GM20000 (cell line): ENCODE measurements at regions not wholly inside any gene's neighbourhood (a gene's known extent, or its start where the extent isn't known, plus 50 kb on each side); places are given as distances from the start of the nearest gene placed in this dataset.
"Not testable (repeated sequence)": the region's sequence is repeated elsewhere in the genome, so short reads cannot be mapped to it uniquely, and the experiment has no call there.

Experiments
- DNase-seq: peaks from one replicate; pipeline ENCODE4 v3.0.0; 2012; ENCODE audit warnings: low spot score
- CTCF ChIP-seq: IDR thresholded peaks from 2 replicates; pipeline ENCODE4 v1.5.1; 2012; ENCODE audit warnings: mild to moderate bottlenecking, control low read depth; ENCODE audit errors: extremely low read depth, missing control alignments

DNA sequence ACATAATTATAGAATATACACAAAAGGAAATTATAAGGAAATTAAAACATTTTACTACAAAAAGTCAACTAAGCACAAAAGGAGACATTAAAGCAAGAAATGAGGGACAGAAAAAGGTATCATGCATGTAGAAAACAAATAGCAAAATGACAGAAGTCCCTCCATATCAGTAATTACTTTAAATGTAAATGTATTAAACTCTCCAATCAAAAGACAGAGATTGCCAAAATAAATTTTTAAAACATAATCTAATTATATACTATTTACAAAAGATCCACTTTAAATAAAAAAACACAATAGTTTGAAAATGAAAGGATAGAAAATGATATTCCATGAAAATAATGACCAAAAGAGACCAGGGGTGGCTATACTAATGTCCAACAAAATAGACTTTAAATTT lies 123.7 kb downstream of the MEX3B start:
- no peak for TF ChIP-seq CTCF
- no peak for DNase-seq

- no peak for DNase-seq
- no peak for TF ChIP-seq CTCF
Observed at GRCh38 chr15:81921163-81921562, 124.7 kb downstream of the MEX3B start.

DNA sequence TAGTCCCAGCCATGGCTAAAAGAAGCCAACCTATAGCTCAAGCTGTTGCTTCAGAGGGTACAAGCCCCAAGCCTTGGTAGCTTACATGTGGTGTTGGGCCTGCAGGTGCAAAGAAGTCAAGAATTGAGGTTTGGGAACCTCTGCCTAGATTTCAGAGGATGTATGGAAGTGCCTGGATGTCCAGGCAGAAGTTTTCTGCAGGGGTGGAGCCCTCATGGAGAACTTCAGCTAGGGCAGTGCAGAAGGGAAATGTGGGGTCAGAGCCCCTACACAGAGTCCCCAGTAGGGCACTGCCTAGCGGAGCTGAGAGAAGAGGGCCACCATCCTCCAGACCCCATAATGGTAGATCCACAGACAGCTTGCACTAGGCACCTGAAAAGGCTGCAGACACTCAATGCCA lies 127.1 kb downstream of the MEX3B start:
- not testable (repeated sequence) for DNase-seq

DNA sequence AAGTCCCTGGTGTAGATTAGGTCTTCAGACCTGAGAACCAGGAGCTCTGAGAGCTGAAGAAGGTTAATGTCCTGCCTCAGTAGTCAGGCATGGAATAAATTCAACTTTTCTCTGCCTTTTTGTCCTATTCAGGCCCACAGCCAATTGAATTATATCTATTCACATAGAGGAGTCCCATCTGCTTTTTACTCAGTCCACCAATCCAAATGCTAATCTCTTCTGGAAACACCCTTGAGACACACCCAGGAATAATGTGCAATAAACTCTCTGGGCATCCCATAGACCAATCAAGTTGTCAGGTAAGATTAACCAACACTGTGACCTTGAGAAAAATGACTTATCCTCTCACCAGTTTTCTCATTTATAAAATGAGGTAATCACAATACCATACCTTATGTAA lies 129.4 kb downstream of the MEX3B start:
- no peak for TF ChIP-seq CTCF
- no peak for DNase-seq

DNA sequence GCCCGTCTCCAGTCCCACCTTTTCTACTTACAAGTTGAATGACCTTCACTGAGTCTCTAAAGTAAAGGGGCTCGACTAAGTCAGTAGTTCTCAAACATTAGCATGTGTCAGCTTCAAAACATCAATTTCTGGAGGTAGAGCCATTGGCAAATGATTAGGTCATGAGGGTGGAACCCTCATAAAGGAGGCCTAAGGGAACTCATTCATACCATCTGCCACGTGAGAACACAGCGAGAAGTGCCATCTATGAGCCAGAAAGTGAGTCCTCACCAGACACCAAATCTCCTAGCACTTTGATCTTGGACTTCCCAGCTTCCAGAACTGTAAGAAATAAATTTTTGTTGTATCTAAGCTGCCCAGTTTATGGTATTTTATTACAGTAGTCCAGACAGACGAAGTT lies 129.8 kb downstream of the MEX3B start:
- TF ChIP-seq CTCF, result no peak
- no peak for DNase-seq

DNA sequence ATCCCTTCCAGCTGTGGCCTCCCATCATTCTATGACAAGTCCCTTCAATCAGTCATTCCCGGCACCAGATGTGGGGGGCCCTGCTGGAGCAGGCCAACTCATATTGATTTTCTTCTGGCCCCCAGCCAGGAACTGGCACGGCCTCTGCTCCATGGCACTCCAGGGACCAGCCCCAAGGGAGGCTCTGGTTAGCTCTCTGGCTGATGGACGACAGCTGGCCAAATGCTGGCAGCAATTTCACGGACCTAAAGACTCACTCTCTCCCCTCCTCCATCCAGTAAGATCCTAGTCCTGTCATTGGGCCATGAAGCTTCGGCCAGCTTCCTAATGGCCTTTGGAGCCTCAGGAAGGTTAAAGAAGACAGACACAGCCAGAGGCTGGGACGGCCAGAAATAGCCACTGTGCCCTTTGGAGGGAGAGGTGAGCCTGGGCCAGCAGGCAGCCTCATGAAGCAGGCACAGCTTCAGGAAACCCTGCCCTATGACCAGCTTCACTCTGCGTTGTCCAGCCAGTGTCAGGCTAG lies 131.0 kb downstream of the MEX3B start:
- no peak for TF ChIP-seq CTCF
- DNase-seq, result no peak

DNA sequence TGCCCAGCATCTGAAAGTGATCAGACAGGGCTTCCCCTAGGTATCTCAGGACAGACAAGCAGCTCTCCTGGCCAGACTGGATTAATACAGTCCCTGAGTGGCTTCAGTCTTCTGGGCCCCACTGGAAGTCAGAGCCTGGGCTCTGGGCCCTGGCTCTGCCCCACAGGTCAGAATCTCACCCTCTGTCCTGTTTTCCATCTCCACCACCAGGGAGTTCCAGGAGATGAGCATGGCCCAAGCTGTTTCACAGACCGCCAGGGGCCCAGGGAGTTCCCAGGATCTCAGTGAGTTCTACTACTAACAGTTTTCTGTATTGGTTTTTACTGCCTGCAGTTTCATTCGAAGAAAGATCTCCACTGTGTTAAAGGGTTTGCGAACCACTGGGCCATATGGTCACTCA lies 131.5 kb downstream of the MEX3B start:
- TF ChIP-seq CTCF, result no peak
- DNase-seq, result no peak
